SK-N-SH treated with all-trans-retinoic acid at 6 μM for 48 hours (cell line): ENCODE measurements at regions not wholly inside any gene's neighbourhood (a gene's known extent, or its start where the extent isn't known, plus 50 kb on each side); places are given as distances from the start of the nearest gene placed in this dataset.

Source experiments
- ATAC-seq: fragments of 200-7000 bp; cut with Tn5 transposase; 3 replicates; pipeline ENCODE4 v1.9.1; 2020; ENCODE audit warnings: mild to moderate bottlenecking, moderate library complexity
- ARNTL ChIP-seq: fragments of 450-650 bp; formaldehyde crosslinking; IDR thresholded peaks from 2 replicates; pipeline ENCODE4 v1.5.0; 2020; ENCODE audit warnings: low read depth, mild to moderate bottlenecking, moderate library complexity, borderline replicate concordance
- BACH2 ChIP-seq: fragments of 250-450 bp; sonication (Bioruptor Pico); IDR thresholded peaks from 2 replicates; pipeline ENCODE4 v1.9.0; 2021; ENCODE audit warnings: mild to moderate bottlenecking, borderline replicate concordance
- ESRRG ChIP-seq: fragments of 250-450 bp; sonication (Bioruptor Pico); IDR thresholded peaks from 2 replicates; pipeline ENCODE4 v1.6.1; 2021; ENCODE audit warnings: mild to moderate bottlenecking
- GLIS3 ChIP-seq: fragments of 250-450 bp; sonication (Bioruptor Pico); IDR thresholded peaks from 2 replicates; pipeline ENCODE4 v1.5.0; 2020; ENCODE audit warnings: mild to moderate bottlenecking, moderate library complexity
- ISL1 ChIP-seq: fragments of 250-450 bp; sonication (Bioruptor Pico); IDR thresholded peaks from 2 replicates; pipeline ENCODE4 v2.1.2; 2022; ENCODE audit warnings: mild to moderate bottlenecking, moderate library complexity
- PPARA ChIP-seq: fragments of 250-450 bp; sonication (Bioruptor Pico); IDR thresholded peaks from 2 replicates; pipeline ENCODE4 v1.5.0; 2020; ENCODE audit warnings: mild to moderate bottlenecking, borderline replicate concordance
- RARB ChIP-seq: fragments of 250-450 bp; sonication (Bioruptor Pico); IDR thresholded peaks from 2 replicates; pipeline ENCODE4 v1.8.0; 2021; ENCODE audit warnings: mild to moderate bottlenecking, moderate library complexity
- SNAI2 ChIP-seq: fragments of 250-450 bp; sonication (Bioruptor Pico); IDR thresholded peaks from 2 replicates; pipeline ENCODE4 v1.5.0; 2020; ENCODE audit warnings: mild to moderate bottlenecking, moderate library complexity
- TCF4 ChIP-seq: fragments of 250-450 bp; sonication (Bioruptor Pico); IDR thresholded peaks from 2 replicates; pipeline ENCODE4 v1.8.0; 2021; ENCODE audit warnings: mild to moderate bottlenecking, moderate library complexity, borderline replicate concordance
- ZC3H10 ChIP-seq: fragments of 250-450 bp; sonication (Bioruptor Pico); IDR thresholded peaks from 2 replicates; pipeline ENCODE4 v1.5.1; 2021; ENCODE audit warnings: mild to moderate bottlenecking, moderate library complexity
- ZFP3 ChIP-seq: fragments of 250-450 bp; sonication (Bioruptor Pico); IDR thresholded peaks from 2 replicates; pipeline ENCODE4 v1.5.0; 2020; ENCODE audit warnings: mild to moderate bottlenecking, moderate library complexity
- ZFP30 ChIP-seq: fragments of 450-650 bp; formaldehyde crosslinking; IDR thresholded peaks from 2 replicates; pipeline ENCODE4 v1.5.0; 2022; ENCODE audit warnings: mild to moderate bottlenecking, moderate library complexity
- ZNF565 ChIP-seq: fragments of 450-650 bp; formaldehyde crosslinking; conservative IDR thresholded peaks from 2 replicates; pipeline ENCODE4 v1.5.0; 2020; ENCODE audit warnings: low read depth, mild to moderate bottlenecking, moderate library complexity
- ZNF70 ChIP-seq: fragments of 450-650 bp; formaldehyde crosslinking; IDR thresholded peaks from 2 replicates; pipeline ENCODE4 v1.5.0; 2020; ENCODE audit warnings: mild to moderate bottlenecking, moderate library complexity
- ZNF8 ChIP-seq: fragments of 450-650 bp; formaldehyde crosslinking; IDR thresholded peaks from 2 replicates; pipeline ENCODE4 v1.5.0; 2020; ENCODE audit warnings: mild to moderate bottlenecking, moderate library complexity
- TF ChIP-seq, protein P1 (sequence below): fragments of 250-450 bp; sonication (Bioruptor Pico); IDR thresholded peaks from 2 replicates; pipeline ENCODE4 v1.5.0; 2020; ENCODE audit warnings: mild to moderate bottlenecking, moderate library complexity
- TF ChIP-seq, protein P2 (sequence below): fragments of 250-450 bp; sonication (Bioruptor Pico); IDR thresholded peaks from 2 replicates; pipeline ENCODE4 v1.5.1; 2020; ENCODE audit warnings: low read depth, mild to moderate bottlenecking, moderate library complexity
- TF ChIP-seq, protein P3 (sequence below): fragments of 250-450 bp; sonication (Bioruptor Pico); IDR thresholded peaks from 2 replicates; pipeline ENCODE4 v1.8.0; 2020; ENCODE audit warnings: mild to moderate bottlenecking, moderate library complexity, borderline replicate concordance
- TF ChIP-seq, protein P4 (sequence below): fragments of 250-450 bp; sonication (Bioruptor Pico); IDR thresholded peaks from 2 replicates; pipeline ENCODE4 v1.5.1; 2021; ENCODE audit warnings: mild to moderate bottlenecking, moderate library complexity
- TF ChIP-seq, protein P5 (sequence below): fragments of 250-450 bp; sonication (Bioruptor Pico); IDR thresholded peaks from 2 replicates; pipeline ENCODE4 v1.8.0; 2021; ENCODE audit warnings: low read depth, mild to moderate bottlenecking, moderate library complexity, borderline replicate concordance

DNA sequence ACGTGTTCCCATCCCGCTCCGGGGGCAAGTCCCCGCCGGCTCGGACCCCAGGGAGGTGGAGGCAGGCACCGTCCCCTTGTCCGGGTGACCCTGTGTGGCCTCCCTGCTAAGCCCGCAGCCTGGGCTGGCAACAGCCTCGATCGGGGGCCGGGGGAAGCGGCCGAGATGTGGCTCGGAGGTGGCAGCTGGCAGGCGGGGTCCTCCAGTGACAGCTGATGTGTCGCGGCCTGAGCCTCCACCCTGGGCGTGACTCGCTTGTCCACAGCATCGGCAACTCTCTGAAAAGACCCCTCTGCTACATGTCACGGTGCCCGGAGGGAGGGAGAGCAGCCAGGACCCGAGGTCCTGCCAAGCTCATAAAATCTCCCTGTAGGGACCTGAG is 124.8 kb upstream of the IRX4 start:
- TF ChIP-seq ZFP30 (CRISPR knock-in tag) (no peak), ZNF70 (CRISPR knock-in tag) (no peak), ZFP3 (CRISPR knock-in tag) (no peak), ESRRG (CRISPR knock-in tag) (no peak), PPARA (CRISPR knock-in tag) (no peak), BACH2 (CRISPR knock-in tag) (no peak)
- TF ChIP-seq, protein P1, sequence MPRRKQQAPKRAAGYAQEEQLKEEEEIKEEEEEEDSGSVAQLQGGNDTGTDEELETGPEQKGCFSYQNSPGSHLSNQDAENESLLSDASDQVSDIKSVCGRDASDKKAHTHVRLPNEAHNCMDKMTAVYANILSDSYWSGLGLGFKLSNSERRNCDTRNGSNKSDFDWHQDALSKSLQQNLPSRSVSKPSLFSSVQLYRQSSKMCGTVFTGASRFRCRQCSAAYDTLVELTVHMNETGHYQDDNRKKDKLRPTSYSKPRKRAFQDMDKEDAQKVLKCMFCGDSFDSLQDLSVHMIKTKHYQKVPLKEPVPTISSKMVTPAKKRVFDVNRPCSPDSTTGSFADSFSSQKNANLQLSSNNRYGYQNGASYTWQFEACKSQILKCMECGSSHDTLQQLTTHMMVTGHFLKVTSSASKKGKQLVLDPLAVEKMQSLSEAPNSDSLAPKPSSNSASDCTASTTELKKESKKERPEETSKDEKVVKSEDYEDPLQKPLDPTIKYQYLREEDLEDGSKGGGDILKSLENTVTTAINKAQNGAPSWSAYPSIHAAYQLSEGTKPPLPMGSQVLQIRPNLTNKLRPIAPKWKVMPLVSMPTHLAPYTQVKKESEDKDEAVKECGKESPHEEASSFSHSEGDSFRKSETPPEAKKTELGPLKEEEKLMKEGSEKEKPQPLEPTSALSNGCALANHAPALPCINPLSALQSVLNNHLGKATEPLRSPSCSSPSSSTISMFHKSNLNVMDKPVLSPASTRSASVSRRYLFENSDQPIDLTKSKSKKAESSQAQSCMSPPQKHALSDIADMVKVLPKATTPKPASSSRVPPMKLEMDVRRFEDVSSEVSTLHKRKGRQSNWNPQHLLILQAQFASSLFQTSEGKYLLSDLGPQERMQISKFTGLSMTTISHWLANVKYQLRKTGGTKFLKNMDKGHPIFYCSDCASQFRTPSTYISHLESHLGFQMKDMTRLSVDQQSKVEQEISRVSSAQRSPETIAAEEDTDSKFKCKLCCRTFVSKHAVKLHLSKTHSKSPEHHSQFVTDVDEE (CRISPR knock-in tag): no peak
- ATAC-seq: no peak; the same call in 2 of the 3 replicates

GRCh38 chr5:2006971-2007291 is 124.2 kb upstream of the IRX4 start:
- no peak for ATAC-seq
- TF ChIP-seq ZFP3 (CRISPR knock-in tag) (no peak), ZNF70 (CRISPR knock-in tag) (no peak), TCF4 (CRISPR knock-in tag) (no peak), RARB (no peak), GLIS3 (CRISPR knock-in tag) (no peak), ZFP30 (CRISPR knock-in tag) (no peak), SNAI2 (CRISPR knock-in tag) (no peak), ZNF565 (CRISPR knock-in tag) (no peak), BACH2 (CRISPR knock-in tag) (no peak), ZC3H10 (CRISPR knock-in tag) (no peak), ZNF8 (CRISPR knock-in tag) (no peak), ESRRG (CRISPR knock-in tag) (no peak)
- TF ChIP-seq, protein P2, sequence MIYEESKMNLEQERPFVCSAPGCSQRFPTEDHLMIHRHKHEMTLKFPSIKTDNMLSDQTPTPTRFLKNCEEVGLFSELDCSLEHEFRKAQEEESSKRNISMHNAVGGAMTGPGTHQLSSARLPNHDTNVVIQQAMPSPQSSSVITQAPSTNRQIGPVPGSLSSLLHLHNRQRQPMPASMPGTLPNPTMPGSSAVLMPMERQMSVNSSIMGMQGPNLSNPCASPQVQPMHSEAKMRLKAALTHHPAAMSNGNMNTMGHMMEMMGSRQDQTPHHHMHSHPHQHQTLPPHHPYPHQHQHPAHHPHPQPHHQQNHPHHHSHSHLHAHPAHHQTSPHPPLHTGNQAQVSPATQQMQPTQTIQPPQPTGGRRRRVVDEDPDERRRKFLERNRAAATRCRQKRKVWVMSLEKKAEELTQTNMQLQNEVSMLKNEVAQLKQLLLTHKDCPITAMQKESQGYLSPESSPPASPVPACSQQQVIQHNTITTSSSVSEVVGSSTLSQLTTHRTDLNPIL (CRISPR knock-in tag): no peak
- TF ChIP-seq, protein P3, sequence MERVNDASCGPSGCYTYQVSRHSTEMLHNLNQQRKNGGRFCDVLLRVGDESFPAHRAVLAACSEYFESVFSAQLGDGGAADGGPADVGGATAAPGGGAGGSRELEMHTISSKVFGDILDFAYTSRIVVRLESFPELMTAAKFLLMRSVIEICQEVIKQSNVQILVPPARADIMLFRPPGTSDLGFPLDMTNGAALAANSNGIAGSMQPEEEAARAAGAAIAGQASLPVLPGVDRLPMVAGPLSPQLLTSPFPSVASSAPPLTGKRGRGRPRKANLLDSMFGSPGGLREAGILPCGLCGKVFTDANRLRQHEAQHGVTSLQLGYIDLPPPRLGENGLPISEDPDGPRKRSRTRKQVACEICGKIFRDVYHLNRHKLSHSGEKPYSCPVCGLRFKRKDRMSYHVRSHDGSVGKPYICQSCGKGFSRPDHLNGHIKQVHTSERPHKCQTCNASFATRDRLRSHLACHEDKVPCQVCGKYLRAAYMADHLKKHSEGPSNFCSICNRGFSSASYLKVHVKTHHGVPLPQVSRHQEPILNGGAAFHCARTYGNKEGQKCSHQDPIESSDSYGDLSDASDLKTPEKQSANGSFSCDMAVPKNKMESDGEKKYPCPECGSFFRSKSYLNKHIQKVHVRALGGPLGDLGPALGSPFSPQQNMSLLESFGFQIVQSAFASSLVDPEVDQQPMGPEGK (CRISPR knock-in tag): no peak
- TF ChIP-seq, protein P1 (CRISPR knock-in tag): no peak
- TF ChIP-seq, protein P4, sequence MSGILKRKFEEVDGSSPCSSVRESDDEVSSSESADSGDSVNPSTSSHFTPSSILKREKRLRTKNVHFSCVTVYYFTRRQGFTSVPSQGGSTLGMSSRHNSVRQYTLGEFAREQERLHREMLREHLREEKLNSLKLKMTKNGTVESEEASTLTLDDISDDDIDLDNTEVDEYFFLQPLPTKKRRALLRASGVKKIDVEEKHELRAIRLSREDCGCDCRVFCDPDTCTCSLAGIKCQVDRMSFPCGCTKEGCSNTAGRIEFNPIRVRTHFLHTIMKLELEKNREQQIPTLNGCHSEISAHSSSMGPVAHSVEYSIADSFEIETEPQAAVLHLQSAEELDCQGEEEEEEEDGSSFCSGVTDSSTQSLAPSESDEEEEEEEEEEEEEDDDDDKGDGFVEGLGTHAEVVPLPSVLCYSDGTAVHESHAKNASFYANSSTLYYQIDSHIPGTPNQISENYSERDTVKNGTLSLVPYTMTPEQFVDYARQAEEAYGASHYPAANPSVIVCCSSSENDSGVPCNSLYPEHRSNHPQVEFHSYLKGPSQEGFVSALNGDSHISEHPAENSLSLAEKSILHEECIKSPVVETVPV (CRISPR knock-in tag): no peak

DNA sequence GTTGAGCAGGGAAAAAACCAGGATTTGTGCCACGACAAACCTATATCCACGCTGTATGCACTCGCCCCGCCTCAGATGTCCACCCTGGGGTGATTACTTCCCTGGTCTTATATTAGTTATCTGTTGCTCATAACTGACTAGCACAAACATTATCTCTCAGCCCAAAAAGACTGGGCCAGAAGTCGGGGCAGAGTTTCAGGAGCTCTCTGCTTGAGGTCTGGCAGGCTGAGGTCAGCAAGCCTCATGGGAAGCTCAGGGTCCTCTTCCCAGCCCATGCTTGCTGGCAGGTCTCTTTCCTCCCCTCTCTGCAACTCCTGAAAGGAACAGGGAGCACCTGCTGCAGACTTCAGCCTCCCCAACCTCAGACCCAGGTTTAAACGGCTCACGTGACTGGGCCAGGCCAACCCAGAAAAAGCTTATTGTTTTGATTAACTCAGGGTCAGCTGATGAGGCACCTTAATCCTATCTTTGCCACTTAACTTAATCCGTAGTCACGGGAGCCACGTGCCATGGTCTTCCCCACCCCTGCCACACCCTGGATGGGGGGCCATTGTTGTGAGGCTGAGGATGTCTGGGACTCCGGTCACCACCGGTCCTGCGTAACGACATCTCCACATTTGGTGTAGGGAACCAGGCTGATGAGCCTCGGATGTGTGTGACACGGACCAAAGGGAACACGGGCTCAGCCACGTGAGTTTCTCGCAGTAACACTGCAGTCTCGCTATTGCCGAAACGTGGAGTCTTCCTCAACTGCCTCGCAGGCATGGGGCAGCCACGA is 123.7 kb upstream of the IRX4 start:
- no peak for ATAC-seq
- TF ChIP-seq ISL1 (CRISPR knock-in tag) (no peak), RARB (no peak), GLIS3 (CRISPR knock-in tag) (no peak), ZNF8 (CRISPR knock-in tag) (no peak), ZNF70 (CRISPR knock-in tag) (no peak), ZFP3 (CRISPR knock-in tag) (no peak), ZC3H10 (CRISPR knock-in tag) (no peak), PPARA (CRISPR knock-in tag) (no peak), ARNTL (no peak)
- TF ChIP-seq, protein P3 (CRISPR knock-in tag): no peak
- TF ChIP-seq, protein P2 (CRISPR knock-in tag): no peak
- TF ChIP-seq, protein P5, sequence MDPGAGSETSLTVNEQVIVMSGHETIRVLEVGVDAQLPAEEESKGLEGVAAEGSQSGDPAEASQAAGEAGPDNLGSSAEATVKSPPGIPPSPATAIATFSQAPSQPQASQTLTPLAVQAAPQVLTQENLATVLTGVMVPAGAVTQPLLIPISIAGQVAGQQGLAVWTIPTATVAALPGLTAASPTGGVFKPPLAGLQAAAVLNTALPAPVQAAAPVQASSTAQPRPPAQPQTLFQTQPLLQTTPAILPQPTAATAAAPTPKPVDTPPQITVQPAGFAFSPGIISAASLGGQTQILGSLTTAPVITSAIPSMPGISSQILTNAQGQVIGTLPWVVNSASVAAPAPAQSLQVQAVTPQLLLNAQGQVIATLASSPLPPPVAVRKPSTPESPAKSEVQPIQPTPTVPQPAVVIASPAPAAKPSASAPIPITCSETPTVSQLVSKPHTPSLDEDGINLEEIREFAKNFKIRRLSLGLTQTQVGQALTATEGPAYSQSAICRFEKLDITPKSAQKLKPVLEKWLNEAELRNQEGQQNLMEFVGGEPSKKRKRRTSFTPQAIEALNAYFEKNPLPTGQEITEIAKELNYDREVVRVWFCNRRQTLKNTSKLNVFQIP (CRISPR knock-in tag): no peak
